ENCODE measurements at regions not wholly inside any gene's neighbourhood (a gene's known extent, or its start where the extent isn't known, plus 50 kb on each side); places are given as distances from the start of the nearest gene placed in this dataset.

GRCh38 chr17:72399023-72399607 lies 278.3 kb downstream of the SOX9 start:
- TF ChIP-seq EZH2 (IDR thresholded peaks at IDR 0.05; ENCODE audit: low read length, unreplicated experiment) (no peak), CTCF (conservative IDR thresholded peaks at IDR 0.05; ENCODE audit: low read depth, low read length) (no peak), EZH2phosphoT487 (IDR thresholded peaks at IDR 0.05; ENCODE audit: borderline replicate concordance, low read length) (no peak)

All from PC-3 (cell line).